HepG2 (cell line): ENCODE measurements at regions not wholly inside any gene's neighbourhood (a gene's known extent, or its start where the extent isn't known, plus 50 kb on each side); places are given as distances from the start of the nearest gene placed in this dataset.

Experiments
- ATAC-seq: fragments of 200-7000 bp; cut with Tn5 transposase; 3 replicates; pipeline ENCODE4 v1.9.1; 2020; ENCODE audit warnings: mild to moderate bottlenecking, moderate library complexity
- BruUV-seq: library from RNA; stranded (reverse); fragments of 400-500 nt; replicated peaks from 2 replicates; lab custom pipeline; 2021; lab: Mats Ljungman, UMichigan
- CTCF ChIA-PET: fragments of 300-600 bp; formaldehyde crosslinking; extraction: SDS; loops from one replicate; lab custom pipeline; 2021; ENCODE audit warnings: low total read pairs, inconsistent platforms, low intra/inter-chr PET ratio; lab: Yijun Ruan, JAX
- POLR2A ChIA-PET: fragments of 350-600 bp; sonication (Branson Sonifier 250); formaldehyde crosslinking; loops from one replicate; lab custom pipeline; 2020; ENCODE audit warnings: antibody characterized with exemption, inconsistent platforms; lab: Yijun Ruan, JAX
- DNase-seq: peaks from one replicate; pipeline ENCODE4 v3.0.0-alpha.2; 2015; ENCODE audit warnings: low spot score
- FAIRE-seq: peaks from 3 replicates; lab custom pipeline; 2011; peaks lifted over from hg19 to GRCh38; lab: Jason Lieb, UNC
- H2AFZ ChIP-seq: one replicate; pipeline ENCODE4 v1.6.1; 2011; ENCODE audit warnings: low read length, inconsistent platforms
- H3K27ac ChIP-seq: fragments of 300-600 bp; 3 replicates; pipeline ENCODE4 v1.8.0; 2011; ENCODE audit warnings: mixed run types, mild to moderate bottlenecking, mixed read lengths, low read length, inconsistent platforms; ENCODE audit not compliant: insufficient read depth; ENCODE audit errors: extremely low read length
- H3K27me3 ChIP-seq, 2 experiments: fragments of 200-600 bp in 1 of 2; 2 replicates in 1 of 2; 3 replicates in 1 of 2; pipeline versions ENCODE4 v1.6.0 to v1.8.0; 2011; ENCODE audit warnings: low read length in 2 of 2, mild to moderate bottlenecking in 2 of 2, moderate library complexity in 2 of 2, inconsistent platforms in 1 of 2; ENCODE audit not compliant: insufficient read depth in 2 of 2, control insufficient read depth in 1 of 2
- H3K36me3 ChIP-seq, 2 experiments: fragments of 200-600 bp in 1 of 2; replicated peaks in 1 of 2; 2 replicates in 1 of 2; 3 replicates in 1 of 2; pipeline versions ENCODE4 v1.5.1 to v1.8.0; 2011; ENCODE audit warnings: low read length in 2 of 2, inconsistent platforms in 1 of 2; ENCODE audit not compliant: insufficient read depth in 2 of 2, control insufficient read depth in 1 of 2
- H3K4me1 ChIP-seq: 2 replicates; pipeline ENCODE4 v1.5.1; 2012; ENCODE audit warnings: low read length, inconsistent platforms; ENCODE audit not compliant: insufficient read depth
- H3K4me2 ChIP-seq: 2 replicates; pipeline ENCODE4 v1.6.0; 2011; ENCODE audit warnings: low read depth, low read length, inconsistent platforms
- H3K4me3 ChIP-seq, 3 experiments: fragments of 200-600 bp in 1 of 3; sonication (generic), shearing (Covaris generic) in 1 of 3; replicated peaks in 1 of 3; 2 replicates each; pipeline ENCODE4 v1.5.1; 2011 to 2016; ENCODE audit warnings: low read length in 3 of 3, inconsistent platforms in 2 of 3, low read depth in 2 of 3, mild to moderate bottlenecking in 2 of 3, control low read depth in 1 of 3, mixed read lengths in 1 of 3; ENCODE audit not compliant: insufficient read depth in 1 of 3
- H3K79me2 ChIP-seq: one replicate; pipeline ENCODE4 v1.6.1; 2011; ENCODE audit warnings: low read length, inconsistent platforms; ENCODE audit not compliant: insufficient read depth
- H3K9ac ChIP-seq: 2 replicates; pipeline ENCODE4 v1.6.0; 2011; ENCODE audit warnings: mild to moderate bottlenecking, low read depth, low read length, inconsistent platforms; ENCODE audit not compliant: insufficient read depth
- H3K9me3 ChIP-seq: 2 replicates; pipeline ENCODE4 v1.5.1; 2012; ENCODE audit warnings: mild to moderate bottlenecking, low read length
- H4K20me1 ChIP-seq: 2 replicates; pipeline ENCODE4 v1.6.0; 2011; ENCODE audit warnings: inconsistent platforms, mild to moderate bottlenecking, low read length, moderate library complexity; ENCODE audit not compliant: insufficient read depth
- ISL2 ChIP-seq: sonication (generic); formaldehyde crosslinking; IDR thresholded peaks from 2 replicates; pipeline ENCODE4 v1.5.0; 2020; ENCODE audit warnings: missing genetic modification reagents
- KDM3A ChIP-seq: IDR thresholded peaks from 2 replicates; pipeline ENCODE4 v1.6.1; 2018; ENCODE audit warnings: low read depth, missing compliant biosample characterization
- MAFG ChIP-seq: sonication (generic); formaldehyde crosslinking; IDR thresholded peaks from 2 replicates; pipeline ENCODE4 v1.5.1; 2020; ENCODE audit warnings: mild to moderate bottlenecking, missing genetic modification reagents
- MEF2D ChIP-seq: sonication (generic); formaldehyde crosslinking; IDR thresholded peaks from 2 replicates; pipeline ENCODE4 v1.5.1; 2020; ENCODE audit warnings: mild to moderate bottlenecking, missing genetic modification reagents
- NFKB2 ChIP-seq: sonication (generic); formaldehyde crosslinking; IDR thresholded peaks from 2 replicates; pipeline ENCODE4 v1.4.0; 2020; ENCODE audit warnings: missing genetic modification reagents, borderline replicate concordance
- ZFP90 ChIP-seq: sonication (generic); formaldehyde crosslinking; IDR thresholded peaks from 2 replicates; pipeline ENCODE4 v1.8.0; 2022; ENCODE audit warnings: missing genetic modification reagents, mild to moderate bottlenecking, inconsistent platforms, borderline replicate concordance
- ZNF260 ChIP-seq: sonication (generic); formaldehyde crosslinking; IDR thresholded peaks from 2 replicates; pipeline ENCODE4 v1.4.0; 2020; ENCODE audit warnings: missing genetic modification reagents, low read depth, mild to moderate bottlenecking, borderline replicate concordance
- ZNF563 ChIP-seq: sonication (generic); formaldehyde crosslinking; IDR thresholded peaks from 2 replicates; pipeline ENCODE4 v1.8.0; 2022; ENCODE audit warnings: mild to moderate bottlenecking, moderate library complexity, missing genetic modification reagents
- ZNF891 ChIP-seq: sonication (generic); formaldehyde crosslinking; IDR thresholded peaks from 2 replicates; pipeline ENCODE4 v1.5.0; 2020; ENCODE audit warnings: mild to moderate bottlenecking, missing genetic modification reagents
- WGBS: methylation state at CpG from one replicate; pipeline ENCODE4 v1.1.6; 2017; ENCODE audit warnings: low lambda C conversion rate; 5-methylcytosine and 5-hydroxymethylcytosine counted together
- in situ Hi-C: cut with HindIII; loops from 2 replicates; pipeline ENCODE4 v1.10.0; 2017; ENCODE audit warnings: low pct_unique_long_range_greater_than_20kb; ENCODE audit not compliant: extremely low pct_ligation_motif_present
- intact Hi-C: fragments of 100-400 bp; cut with micrococcal nuclease; formaldehyde crosslinking; loops from one replicate; pipeline ENCODE4 v1.10.0; 2022; ENCODE audit not compliant: unreplicated experiment
- TF ChIP-seq, protein P1 (sequence below): sonication (generic); formaldehyde crosslinking; IDR thresholded peaks from 2 replicates; pipeline ENCODE4 v1.4.0; 2020; ENCODE audit warnings: mild to moderate bottlenecking, missing genetic modification reagents
- TF ChIP-seq, protein P2 (sequence below): sonication (generic); formaldehyde crosslinking; IDR thresholded peaks from 2 replicates; pipeline ENCODE4 v1.9.0; 2022; ENCODE audit warnings: missing genetic modification reagents, mild to moderate bottlenecking, borderline replicate concordance

DNA sequence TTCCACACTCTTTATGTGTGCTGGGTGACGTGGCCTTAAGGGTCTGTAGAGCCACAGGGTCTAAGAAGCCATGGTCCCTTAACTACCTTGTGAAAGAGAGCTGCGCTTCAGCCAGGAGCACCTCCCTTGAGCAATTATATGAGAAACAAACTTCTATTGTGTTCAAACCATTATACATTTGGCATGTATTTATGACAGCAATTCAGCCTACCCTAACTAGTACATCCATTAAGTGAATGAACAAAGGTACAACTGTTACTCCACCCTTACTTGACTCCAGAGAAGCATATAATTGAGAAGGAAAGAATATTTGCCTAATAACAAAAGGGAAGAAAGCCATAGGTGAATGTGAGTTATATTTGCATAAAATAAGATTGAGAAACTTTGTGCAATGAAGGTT is 69.8 kb upstream of the BOC start:
- Histone ChIP-seq H3K4me3 (no peak overlapping the region), H3K4me1 (no peaks in the 10 kb centered on the region), H3K9ac (no peak overlapping the region), H3K27me3 (no peaks in the 10 kb centered on the region), H2AFZ (no peak overlapping the region), H3K9me3 (no peaks in the 10 kb centered on the region), H4K20me1 (no peaks in the 10 kb centered on the region), H3K36me3 (no peaks in the 10 kb centered on the region), H3K79me2 (no peaks in the 10 kb centered on the region), H3K4me2 (no peak overlapping the region), H3K27ac (no peak overlapping the region)
- ChIA-PET POLR2A (no interaction called here), CTCF (no interaction called here)
- intact Hi-C loops, result no loop called here
- no peak for ATAC-seq
- TF ChIP-seq NFKB2 (CRISPR knock-in tag) (no peak), ZNF260 (CRISPR knock-in tag) (no peak), ISL2 (no peak), KDM3A (CRISPR knock-in tag) (no peak), MEF2D (CRISPR knock-in tag) (no peak), ZNF563 (CRISPR knock-in tag) (no peak), MAFG (CRISPR knock-in tag) (no peak), ZFP90 (CRISPR knock-in tag) (no peak), ZNF891 (CRISPR knock-in tag) (no peak)
- TF ChIP-seq, protein P1, sequence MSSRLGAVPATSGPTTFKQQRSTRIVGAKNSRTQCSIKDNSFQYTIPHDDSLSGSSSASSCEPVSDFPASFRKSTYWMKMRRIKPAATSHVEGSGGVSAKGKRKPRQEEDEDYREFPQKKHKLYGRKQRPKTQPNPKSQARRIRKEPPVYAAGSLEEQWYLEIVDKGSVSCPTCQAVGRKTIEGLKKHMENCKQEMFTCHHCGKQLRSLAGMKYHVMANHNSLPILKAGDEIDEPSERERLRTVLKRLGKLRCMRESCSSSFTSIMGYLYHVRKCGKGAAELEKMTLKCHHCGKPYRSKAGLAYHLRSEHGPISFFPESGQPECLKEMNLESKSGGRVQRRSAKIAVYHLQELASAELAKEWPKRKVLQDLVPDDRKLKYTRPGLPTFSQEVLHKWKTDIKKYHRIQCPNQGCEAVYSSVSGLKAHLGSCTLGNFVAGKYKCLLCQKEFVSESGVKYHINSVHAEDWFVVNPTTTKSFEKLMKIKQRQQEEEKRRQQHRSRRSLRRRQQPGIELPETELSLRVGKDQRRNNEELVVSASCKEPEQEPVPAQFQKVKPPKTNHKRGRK (CRISPR knock-in tag), result no peak
- TF ChIP-seq, protein P2, sequence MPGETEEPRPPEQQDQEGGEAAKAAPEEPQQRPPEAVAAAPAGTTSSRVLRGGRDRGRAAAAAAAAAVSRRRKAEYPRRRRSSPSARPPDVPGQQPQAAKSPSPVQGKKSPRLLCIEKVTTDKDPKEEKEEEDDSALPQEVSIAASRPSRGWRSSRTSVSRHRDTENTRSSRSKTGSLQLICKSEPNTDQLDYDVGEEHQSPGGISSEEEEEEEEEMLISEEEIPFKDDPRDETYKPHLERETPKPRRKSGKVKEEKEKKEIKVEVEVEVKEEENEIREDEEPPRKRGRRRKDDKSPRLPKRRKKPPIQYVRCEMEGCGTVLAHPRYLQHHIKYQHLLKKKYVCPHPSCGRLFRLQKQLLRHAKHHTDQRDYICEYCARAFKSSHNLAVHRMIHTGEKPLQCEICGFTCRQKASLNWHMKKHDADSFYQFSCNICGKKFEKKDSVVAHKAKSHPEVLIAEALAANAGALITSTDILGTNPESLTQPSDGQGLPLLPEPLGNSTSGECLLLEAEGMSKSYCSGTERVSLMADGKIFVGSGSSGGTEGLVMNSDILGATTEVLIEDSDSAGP (CRISPR knock-in tag), result no peak
- no TSS peak for BruUV-seq
- in situ Hi-C loops, result no loop called here
- WGBS, result 33% methylated on average over 2 of the region's 2 CpGs
- FAIRE-seq, result no peak
- DNase-seq, result no peak
